ENCODE measurements at regions not wholly inside any gene's neighbourhood (a gene's known extent, or its start where the extent isn't known, plus 50 kb on each side); places are given as distances from the start of the nearest gene placed in this dataset.

DNA sequence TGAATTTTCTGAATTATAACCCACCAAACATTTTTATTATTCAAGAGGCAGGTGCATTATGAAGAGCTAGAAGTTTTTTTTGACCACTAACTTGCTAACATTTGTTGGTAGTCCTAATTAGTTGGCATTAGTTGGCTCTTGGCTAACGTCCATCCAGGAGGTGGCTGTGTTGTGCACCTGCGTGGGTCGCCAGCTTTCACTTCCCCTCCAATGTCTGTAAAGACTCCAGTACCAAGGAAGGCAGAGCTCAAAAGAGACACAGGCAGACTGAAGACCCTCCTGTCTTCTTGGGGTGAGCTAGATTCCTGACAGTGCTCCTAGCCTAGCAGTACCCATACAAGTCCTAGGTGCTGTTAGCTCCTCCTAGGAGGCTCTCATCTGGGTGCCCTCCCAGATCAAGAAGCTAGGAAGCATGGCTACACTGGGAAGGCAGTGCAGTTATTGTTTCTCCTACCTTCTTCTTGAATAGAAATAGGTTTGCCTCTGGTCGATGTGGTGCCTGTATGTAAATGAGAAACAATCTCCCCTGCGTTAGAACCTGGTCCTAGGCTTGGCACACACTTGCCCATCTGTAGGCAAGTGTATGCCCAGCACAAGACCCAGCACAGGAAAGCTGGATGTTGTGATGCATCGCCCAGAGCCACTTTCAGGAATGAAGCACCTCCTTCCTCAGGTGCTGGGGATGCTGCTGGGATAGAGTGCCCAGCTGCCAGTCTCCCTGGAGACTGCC lies 190.9 kb downstream of the ICE1 start:
- intact Hi-C loops (cut with micrococcal nuclease) = no loop called here

DNA sequence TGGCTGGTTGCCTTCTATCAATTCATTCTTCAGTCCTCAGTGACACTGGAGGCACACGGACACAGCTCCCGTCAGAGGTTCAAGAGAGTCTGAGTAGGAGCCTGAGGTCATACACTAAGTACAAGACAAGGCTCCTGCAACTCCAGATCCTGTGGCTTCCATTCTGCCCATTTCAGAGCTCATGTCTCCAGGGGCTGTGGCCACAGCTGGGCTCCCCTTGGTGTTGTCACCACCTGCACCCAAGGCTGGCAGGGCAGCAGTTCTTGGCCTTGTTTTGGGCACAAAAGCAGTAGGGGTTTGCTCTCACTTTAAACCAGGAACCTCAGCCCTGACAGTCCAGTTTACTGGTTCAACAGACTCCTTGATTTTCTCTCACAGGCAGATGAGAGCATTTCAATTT lies 189.6 kb downstream of the ICE1 start:
- intact Hi-C loops (cut with micrococcal nuclease) = no loop called here

DNA sequence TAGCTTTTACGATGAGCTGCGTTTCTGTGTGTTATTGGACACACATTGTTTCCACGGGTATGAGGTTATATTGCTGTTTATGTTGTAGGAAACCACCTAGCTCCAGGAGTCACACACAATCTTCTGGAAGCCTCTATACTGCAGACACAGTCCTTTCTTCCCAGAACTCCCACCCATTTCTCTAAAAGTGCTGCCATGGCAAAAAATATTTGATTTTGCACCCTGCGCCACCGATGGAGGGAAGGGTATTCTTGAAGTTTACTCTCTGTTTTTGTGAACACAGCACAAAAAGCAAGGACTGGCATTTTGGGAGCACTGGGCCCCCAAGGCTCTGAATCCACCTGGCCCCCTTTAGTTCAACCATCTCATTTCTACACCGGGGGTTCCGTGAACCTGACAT lies 187.5 kb downstream of the ICE1 start:
- intact Hi-C loops (cut with micrococcal nuclease) = no loop called here

DNA sequence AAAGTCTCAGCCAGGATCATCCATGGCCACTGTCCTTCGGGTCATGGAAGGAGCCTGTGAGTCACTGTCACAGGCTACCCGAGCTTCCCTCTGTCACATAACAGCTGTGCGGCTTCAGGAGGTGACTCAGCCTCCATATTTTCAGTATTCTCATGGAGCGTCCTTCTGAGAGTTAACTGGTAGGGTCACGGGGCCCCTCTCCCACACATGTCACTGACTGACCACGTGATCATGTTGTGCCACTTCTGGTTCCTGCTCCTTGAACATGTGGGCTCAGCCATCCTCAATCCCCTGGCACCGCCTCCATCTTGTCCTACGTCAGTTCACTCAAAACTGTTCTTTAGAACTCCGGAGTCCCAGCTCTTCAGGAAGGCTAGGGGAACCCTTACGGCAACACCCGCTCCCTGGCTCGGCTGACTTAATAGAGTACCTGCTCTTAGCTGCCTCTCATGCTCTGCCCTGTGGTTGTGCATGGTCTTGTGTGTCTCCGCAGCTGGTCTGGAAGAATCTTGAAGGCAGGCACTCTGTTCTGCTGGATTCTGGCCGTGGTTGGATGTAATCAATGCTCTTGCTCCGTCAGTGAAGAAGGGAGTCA lies 182.8 kb downstream of the ICE1 start:
- intact Hi-C loops (cut with micrococcal nuclease) = no loop called here

DNA sequence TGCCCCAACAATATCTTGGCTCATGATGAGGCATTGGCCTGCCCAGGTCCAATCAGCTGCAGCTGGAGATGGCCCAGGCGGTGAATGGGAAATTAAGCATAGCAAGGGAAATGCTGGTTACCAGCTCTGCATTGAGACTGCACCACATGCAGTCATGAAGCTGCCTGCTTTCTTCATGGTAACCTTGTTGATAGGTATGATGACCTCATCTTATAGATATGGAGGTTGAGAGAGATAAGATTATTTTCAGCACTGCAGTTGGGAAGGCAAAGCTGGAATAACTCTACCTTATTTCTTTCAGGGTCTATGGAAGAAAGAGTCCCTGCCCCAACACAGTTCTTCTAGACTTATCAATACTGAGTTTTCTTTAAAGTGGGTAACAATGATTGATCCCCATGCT lies 180.1 kb downstream of the ICE1 start:
- intact Hi-C loops (cut with micrococcal nuclease) = no loop called here

DNA sequence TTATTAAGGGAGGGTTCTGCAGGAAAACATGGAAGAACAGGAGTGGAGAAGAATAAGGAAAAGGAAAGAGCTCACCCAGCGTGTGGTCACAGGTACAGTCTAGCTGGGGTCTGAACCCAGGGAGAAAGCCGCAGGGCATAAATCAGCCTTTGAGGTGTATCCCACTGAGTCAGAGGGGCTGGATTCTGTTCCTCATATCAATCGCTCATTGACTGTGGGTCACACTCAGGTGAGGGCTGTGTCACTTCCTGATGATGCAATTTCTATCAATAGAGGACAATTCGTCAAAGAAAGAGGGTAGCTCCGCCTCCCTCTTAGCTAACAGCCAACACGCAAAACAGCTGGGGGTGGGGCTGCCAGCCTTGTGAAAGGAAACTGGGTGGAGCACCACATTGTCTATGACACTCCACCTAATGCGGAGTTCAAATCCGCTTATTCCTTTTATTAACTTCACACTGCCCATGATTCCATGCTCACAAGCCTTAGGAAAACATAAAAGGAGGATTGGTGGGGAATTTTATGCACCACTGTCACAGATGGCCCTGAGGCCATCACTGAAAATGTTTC lies 176.2 kb downstream of the ICE1 start:
- intact Hi-C loops (cut with micrococcal nuclease) = no loop called here

DNA sequence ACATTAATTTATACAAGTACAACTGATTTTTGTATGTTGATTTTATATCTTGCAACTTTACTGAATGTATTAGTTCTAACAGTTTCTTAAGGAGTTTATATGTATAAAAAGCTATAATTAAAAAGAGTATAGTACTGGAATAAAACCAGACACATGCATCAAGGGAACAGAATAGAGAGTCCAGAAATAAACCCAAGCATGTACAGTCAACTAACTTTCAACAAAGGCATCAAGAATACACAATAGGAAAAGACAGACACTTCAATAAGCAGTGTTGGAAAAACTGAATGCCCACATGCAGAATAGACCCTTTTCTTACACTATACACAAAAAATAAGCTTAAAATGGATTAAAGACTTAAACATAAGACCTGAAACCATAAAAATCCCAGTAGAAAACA lies 170.9 kb downstream of the ICE1 start:
- intact Hi-C loops (cut with micrococcal nuclease) = no loop called here

DNA sequence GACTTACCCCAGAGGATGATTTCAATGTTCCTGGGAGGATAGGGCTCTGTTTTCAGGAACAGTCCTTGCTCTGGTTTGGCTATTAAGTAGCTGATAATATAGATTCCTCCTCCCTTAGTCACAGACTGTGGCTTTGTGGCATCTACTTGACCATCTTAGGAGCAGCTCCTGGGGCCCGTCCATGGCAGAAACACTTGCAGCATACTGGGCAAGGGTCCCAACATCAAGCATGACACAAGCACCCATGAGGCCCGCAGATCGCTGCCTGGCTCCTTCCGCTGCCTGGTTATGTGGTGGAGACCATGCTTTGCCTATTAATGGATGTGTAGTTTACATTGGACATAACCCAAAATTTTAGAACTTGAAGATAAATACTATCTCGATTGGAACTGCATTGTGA lies 170.1 kb downstream of the ICE1 start:
- intact Hi-C loops (cut with micrococcal nuclease) = no loop called here

DNA sequence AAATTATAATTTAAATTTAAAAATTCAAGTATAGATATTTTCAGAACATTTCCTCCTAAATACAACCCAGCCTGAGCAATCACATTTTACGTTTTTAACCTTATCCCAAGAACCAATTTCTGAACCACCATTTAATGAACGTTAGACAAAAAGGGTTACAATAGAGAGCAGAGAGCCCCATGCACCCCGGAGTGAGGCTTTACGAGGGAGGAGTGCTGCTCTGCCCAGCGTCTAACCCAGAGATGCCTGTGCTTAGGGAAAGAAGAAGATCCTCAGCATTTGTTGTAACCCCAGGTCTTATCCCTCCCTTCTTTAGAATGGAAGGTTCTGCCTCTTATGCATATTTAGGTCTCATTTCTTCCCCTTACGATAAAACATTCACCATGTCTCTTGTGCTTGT lies 169.1 kb downstream of the ICE1 start:
- intact Hi-C loops (cut with micrococcal nuclease) = no loop called here

DNA sequence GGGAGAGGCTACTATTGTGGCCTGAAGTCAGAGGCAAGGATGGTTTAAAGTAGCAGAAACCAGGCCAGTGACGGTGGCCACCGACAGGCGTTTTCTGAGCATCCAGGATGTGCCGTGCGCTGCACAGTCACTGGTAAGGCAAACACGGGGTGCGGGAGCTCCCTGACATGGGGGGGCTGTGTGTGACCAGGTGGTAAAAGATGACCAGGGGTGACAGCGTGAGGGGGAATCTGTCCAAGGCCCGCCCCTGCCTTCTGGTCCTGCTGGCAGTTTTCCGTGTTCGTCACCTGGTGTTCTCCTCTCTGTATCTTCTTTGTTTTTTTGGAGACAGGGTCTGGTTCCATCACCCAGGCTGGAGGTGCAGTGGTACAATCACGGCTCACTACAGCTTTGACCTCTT lies 167.4 kb downstream of the ICE1 start:
- intact Hi-C loops (cut with micrococcal nuclease) = no loop called here

DNA sequence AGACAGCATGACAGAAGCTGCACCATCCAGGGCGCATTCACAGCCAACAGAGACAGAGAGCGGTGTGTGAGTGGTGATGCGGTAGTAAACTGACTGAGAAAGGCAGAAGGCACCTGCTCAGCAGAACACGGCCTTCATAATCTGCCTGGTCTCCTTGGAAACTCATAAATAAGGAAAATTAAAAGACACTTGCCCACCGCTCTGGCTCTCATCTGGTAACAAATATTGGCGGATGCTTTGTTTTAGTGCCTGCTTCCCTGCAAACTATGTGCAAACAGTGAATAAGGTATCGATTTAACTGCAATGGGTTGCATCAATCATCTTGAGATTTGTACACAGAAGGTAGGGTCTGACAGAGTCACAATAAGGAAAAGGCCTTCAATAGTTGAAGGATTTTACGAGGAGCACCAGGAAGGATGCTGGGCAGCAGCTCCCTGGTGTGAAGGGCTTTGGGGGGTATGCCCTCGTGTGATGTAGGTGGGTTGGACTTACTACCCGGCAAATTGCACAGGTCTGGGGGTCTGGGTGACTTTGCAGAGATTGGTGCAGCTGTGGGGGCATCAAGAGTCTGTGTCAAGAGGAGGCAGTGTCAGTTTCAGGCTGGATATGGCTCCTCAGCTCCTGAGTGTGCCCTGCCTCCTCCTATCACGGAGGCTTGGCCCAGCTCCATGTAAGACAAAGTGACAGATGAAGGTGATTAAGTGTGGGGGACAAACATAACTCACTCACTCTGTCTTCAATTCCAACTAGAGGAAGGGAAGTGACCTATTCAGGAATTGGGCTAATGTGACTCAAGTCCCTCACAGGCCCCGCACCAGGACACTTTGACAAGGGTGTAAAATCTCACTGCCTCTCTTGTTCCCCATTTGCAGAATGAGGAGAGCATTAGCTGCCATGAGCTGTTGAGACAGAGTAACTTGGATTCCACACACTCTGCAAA lies 166.7 kb downstream of the ICE1 start:
- intact Hi-C loops (cut with micrococcal nuclease) = no loop called here

DNA sequence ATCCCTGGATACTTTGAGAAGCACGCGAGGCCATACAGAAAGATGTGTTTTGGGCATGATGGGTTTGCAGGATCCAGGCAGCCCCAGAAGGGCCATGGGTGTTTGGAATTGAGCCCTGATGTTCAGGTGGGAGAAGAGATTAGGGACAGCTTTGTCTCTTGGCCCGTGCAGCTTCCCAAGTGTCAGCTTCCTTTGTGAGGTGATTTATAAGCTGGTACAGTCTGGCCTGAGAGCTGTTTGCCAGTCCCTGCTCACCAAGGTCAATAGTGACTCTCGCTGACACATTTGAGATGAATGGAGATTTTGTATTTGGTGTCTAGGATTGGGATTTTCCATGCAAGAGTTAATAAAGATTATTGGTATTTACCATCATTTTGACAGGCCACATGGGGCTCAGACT lies 165.9 kb downstream of the ICE1 start:
- intact Hi-C loops (cut with micrococcal nuclease) = no loop called here

DNA sequence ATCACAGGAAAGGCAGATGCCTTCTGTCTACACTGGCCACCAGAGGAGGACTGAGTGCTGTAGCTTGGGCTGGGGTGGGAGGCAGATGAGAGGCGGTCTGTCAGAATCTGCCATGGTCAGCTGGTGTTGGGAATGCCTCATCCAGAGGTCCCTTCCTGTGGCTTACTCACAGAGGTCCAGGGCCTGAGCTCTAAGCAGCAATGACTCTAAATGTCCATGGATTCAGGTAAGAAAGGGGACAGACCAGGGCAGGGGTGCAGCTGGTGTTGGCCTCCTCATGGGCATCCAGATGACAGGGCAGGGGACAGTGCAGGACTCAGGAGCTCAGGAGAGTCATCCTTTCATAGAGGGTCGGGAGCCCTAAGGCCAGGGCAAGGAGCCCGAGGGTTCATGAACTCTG lies 165.0 kb downstream of the ICE1 start:
- intact Hi-C loops (cut with micrococcal nuclease) = no loop called here

DNA sequence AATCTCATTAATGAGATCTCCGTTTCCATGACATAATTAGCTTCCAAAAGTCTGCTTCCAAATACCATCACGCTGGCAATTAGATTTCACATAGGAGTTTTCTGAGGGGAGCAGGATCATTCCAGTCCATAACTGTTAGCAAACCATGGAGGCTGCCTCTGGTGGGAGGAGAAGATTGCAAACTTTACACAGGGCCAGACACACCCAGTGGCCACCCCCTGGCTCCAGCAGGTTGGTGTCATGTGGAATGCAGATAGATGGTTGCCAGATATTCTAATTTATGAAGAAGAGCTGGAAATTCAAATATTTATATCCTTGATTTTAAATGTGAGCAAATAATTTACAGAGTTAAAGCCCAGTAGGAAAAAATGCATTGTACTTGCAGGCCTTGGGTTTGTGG lies 164.2 kb downstream of the ICE1 start:
- intact Hi-C loops (cut with micrococcal nuclease) = no loop called here

DNA sequence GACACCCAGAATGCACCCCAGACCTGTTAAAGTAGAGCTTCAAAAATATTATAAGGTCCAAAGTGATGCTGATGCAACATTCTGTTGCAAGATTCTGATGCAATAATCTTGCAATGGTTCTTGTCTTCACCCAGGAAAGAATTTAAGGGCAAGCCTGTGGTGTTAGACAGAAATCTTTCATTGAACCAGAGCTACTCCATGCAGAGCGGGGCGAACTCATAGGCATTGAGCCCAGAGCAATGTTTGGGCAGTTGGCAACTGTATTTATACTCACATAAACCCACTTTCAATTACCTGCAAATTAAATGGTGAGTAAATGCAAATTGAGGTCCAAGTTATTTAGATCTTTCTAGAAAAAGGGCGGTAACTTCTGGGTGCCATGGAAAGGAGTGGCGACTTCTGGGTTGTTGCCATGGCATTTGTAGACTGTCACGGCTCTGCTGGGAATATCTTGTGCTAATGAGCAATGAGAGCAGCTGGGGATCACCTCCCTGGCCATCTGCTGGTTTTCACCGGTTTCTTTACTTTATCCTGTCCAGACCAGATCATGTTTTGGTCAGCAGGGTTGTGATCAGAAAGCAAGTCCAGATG lies 163.4 kb downstream of the ICE1 start:
- intact Hi-C loops (cut with micrococcal nuclease) = no loop called here

DNA sequence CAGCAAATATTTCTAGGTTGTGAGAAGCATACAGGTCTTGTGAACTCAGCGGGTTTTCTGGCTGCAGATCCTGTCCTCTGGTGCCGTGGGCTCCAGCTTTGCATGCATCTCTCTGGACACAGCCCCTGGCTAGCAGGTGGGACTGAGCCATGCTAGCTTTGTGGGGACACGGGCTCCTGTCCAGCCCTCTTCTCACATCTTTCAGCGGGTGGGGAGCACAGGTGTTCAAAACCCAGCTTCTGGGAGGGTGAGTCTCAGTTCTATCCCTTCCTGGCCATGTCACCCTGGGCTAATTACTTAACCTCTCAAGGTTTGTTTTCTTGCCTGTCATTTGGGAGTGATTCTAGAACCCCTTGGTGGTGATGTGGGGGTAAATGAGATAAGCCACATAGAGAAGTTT lies 162.3 kb downstream of the ICE1 start:
- intact Hi-C loops (cut with micrococcal nuclease) = no loop called here

DNA sequence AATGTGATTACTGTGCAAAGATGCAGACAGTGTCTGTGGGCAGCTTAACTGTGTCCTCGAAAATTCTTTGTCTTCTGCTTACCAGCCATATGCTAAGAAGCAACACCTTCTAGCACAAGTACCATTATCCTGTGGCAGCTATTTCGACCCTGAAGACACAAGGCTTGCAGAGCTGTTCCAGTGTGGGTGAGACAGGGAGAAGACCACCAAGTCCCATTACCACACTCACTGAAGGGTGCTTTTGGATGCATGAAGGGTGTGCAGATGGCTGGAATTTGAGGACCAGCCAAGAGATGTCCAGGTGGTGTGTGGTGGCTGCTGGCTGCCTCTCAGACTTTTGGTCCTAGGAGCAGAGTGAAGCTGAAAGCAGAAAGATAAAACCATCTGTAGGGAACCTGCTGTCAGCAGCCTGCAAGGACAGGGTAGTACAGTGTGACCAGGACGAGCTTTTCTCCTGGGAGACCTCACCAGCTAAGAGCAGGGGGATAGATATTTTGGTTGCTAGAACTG lies 161.8 kb downstream of the ICE1 start:
- intact Hi-C loops (cut with micrococcal nuclease) = no loop called here

DNA sequence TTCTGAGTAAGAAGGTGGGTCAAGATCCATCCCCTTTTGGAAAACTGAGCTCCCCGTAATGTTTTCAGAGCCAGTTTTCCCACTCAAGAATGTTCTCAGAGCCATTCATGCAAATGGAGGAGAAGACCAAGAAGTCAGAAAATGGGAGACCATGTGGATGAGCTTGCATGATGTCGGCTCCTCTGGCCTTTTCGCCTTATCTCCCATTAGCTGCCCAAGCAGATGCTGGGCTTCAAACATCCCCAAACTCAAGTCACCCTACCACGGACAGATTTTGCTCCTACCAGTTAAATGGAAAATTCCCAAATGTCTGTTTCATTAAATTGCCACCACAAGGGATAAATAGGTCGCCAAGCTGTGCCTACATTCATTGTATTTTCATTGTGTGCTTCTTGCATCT lies 161.4 kb downstream of the ICE1 start:
- intact Hi-C loops (cut with micrococcal nuclease) = no loop called here

DNA sequence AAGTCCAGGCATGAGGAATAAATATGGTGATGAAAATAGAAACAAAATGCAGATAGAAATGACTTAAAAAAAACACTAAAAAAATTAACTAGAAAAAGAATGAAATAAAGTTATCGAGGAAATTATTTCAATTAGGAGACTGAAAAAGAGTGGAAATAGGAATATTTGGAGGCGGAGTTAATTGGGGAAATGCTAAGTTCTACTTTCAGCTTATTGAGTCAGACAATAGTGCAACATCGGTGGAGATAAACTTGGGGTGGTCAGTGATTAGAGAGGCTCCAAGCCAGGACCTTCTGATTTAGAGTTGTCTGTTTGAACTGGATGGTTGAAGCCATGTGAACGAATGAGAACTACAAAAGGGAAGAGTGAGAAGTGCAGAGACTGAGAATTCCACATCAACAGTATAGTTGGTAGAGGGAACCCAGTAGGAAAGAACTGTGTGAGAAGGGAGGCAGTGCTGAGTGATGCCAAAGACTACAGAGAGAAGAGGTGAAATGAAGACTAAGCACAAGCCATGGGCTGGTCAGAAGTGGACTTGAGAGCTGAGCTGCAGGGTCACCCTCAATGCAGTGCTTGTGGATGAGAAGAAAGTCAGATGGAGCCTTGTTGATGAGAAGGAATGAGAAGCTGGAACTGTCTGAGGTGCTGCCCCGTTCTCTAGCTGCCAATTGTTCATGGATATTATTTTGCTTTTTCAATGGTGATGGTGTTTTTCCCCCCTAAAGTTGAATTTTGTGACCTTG lies 160.7 kb downstream of the ICE1 start:
- intact Hi-C loops (cut with micrococcal nuclease) = no loop called here

DNA sequence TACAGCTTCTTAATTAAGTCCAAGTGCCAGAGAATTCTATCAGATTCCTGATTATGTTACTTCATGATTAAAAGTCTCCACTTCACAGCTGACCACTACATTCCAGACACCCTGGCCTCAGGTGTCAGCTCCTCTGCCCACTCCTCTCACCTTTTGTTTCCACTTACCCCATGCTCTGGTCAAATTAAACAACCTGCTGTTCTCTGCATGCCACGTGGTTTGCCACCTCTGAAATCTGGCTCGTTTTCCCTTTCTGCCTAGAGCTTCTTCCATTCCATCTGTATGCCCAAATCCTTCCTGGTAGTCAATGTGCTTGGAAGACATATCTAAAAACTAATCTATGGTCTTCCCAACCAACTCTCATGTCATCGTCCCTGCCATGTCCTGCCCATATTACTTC lies 158.6 kb downstream of the ICE1 start:
- intact Hi-C loops (cut with micrococcal nuclease) = no loop called here

DNA sequence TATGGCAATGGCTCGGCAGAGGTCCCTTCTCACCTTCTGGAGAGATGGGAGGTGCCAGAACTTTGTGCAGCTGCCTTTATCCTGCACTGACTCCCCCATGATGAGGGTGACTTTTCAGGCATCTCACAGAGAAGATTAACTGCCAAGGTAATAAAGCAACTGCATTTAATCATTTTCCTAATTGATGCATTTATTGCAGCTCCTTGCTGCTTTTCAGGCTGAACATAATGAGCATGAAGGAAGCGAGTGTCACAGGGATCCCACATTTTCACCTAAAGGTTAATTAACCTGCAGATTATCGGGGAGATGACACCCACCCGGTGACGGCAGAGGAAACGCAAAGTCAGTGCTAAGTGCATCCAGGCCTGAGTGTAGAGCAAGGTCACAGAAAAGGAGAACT lies 154.3 kb downstream of the ICE1 start:
- intact Hi-C loops (cut with micrococcal nuclease) = no loop called here
